GM19372 (cell line): ENCODE measurements at regions not wholly inside any gene's neighbourhood (a gene's known extent, or its start where the extent isn't known, plus 50 kb on each side); places are given as distances from the start of the nearest gene placed in this dataset.

ENCODE experiments used
- ATAC-seq: cut with Tn5 transposase; IDR thresholded peaks from one replicate; pipeline ENCODE4 v1.9.1; 2021; ENCODE audit warnings: mild to moderate bottlenecking, low read depth, moderate library complexity; ENCODE audit not compliant: unreplicated experiment

- no peak for ATAC-seq
Observed at GRCh38 chr14:105860615-105861580, 334.5 kb downstream of the TMEM121 start.

- peak; percentile 41 for ATAC-seq
Observed at GRCh38 chr14:105861985-105862465, 335.6 kb downstream of the TMEM121 start.

- no peak for ATAC-seq
Observed at GRCh38 chr14:105862581-105863239, 336.3 kb downstream of the TMEM121 start.

- no peak for ATAC-seq
Observed at GRCh38 chr14:105863296-105864108, 337.1 kb downstream of the TMEM121 start.

GRCh38 chr14:105864116-105864515 is 337.7 kb downstream of the TMEM121 start:
- no peak for ATAC-seq

- no peak for ATAC-seq
Observed at GRCh38 chr14:105864651-105865265, 338.4 kb downstream of the TMEM121 start.

- no peak for ATAC-seq
Observed at GRCh38 chr14:105865266-105865903, 339.0 kb downstream of the TMEM121 start.

GRCh38 chr14:105865904-105866840 is 339.8 kb downstream of the TMEM121 start:
- no peak for ATAC-seq

GRCh38 chr14:105866841-105867321 is 340.5 kb downstream of the TMEM121 start:
- ATAC-seq: no peak

- ATAC-seq: no peak
Observed at GRCh38 chr14:105867961-105868599, 341.7 kb downstream of the TMEM121 start.

GRCh38 chr14:105871590-105871989 is 345.2 kb downstream of the TMEM121 start:
- no peak for ATAC-seq

GRCh38 chr14:105873870-105874512 is 347.6 kb downstream of the TMEM121 start:
- no peak for ATAC-seq

- no peak for ATAC-seq
Observed at GRCh38 chr14:105876158-105876557, 349.8 kb downstream of the TMEM121 start.

GRCh38 chr14:105876829-105877228 is 350.4 kb downstream of the TMEM121 start:
- no peak for ATAC-seq

GRCh38 chr14:105877645-105878044 is 351.3 kb downstream of the TMEM121 start:
- no peak for ATAC-seq

- no peak for ATAC-seq
Observed at GRCh38 chr14:105878125-105878524, 351.7 kb downstream of the TMEM121 start.

GRCh38 chr14:105878554-105878953 is 352.2 kb downstream of the TMEM121 start:
- ATAC-seq: no peak

GRCh38 chr14:105879503-105879866 is 353.1 kb downstream of the TMEM121 start:
- ATAC-seq: no peak
